ENCODE measurements at regions not wholly inside any gene's neighbourhood (a gene's known extent, or its start where the extent isn't known, plus 50 kb on each side); places are given as distances from the start of the nearest gene placed in this dataset.

DNA sequence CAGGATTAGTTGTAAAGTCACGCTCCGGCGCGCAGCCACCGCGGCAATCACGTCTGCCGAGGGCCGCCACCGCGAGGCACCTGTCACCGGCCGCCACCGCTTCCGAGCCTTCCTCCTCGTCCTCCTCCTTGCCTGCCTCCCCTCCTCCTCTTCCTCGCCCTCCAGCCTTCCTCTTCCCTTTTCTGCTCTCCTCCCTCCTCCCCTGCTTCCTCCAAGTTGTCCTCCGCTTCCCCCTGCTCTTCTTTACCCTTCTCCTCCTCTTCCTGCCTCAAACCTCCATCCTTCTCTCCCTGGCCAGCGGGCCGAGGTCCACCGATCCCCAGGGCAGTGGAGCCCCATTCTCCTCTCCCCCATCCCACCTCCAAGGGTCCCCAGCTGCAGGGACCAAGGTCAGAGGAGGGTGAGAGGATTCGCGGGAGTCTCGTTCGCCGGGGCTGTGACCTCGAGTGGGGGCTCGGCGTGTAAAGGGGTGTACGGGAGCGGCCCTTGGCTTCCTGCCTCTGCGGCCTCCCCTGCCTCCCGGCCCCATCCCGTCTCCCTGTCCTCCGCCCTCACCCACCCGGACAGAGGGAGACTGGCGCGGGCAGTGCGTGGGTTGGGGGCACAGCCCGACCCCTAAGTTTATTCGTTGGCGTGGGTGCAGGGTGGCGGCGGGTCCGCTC is 89.5 kb upstream of the PAX2 start (continued):
- TF ChIP-seq HOXA7 (CRISPR knock-in tag; IDR thresholded peaks at IDR 0.05): no peak
- TF ChIP-seq, protein P1, sequence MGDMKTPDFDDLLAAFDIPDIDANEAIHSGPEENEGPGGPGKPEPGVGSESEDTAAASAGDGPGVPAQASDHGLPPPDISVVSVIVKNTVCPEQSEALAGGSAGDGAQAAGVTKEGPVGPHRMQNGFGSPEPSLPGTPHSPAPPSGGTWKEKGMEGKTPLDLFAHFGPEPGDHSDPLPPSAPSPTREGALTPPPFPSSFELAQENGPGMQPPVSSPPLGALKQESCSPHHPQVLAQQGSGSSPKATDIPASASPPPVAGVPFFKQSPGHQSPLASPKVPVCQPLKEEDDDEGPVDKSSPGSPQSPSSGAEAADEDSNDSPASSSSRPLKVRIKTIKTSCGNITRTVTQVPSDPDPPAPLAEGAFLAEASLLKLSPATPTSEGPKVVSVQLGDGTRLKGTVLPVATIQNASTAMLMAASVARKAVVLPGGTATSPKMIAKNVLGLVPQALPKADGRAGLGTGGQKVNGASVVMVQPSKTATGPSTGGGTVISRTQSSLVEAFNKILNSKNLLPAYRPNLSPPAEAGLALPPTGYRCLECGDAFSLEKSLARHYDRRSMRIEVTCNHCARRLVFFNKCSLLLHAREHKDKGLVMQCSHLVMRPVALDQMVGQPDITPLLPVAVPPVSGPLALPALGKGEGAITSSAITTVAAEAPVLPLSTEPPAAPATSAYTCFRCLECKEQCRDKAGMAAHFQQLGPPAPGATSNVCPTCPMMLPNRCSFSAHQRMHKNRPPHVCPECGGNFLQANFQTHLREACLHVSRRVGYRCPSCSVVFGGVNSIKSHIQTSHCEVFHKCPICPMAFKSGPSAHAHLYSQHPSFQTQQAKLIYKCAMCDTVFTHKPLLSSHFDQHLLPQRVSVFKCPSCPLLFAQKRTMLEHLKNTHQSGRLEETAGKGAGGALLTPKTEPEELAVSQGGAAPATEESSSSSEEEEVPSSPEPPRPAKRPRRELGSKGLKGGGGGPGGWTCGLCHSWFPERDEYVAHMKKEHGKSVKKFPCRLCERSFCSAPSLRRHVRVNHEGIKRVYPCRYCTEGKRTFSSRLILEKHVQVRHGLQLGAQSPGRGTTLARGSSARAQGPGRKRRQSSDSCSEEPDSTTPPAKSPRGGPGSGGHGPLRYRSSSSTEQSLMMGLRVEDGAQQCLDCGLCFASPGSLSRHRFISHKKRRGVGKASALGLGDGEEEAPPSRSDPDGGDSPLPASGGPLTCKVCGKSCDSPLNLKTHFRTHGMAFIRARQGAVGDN (CRISPR knock-in tag; IDR thresholded peaks at IDR 0.05): peak; percentile 22
- no peak for TF ChIP-seq ERF (CRISPR knock-in tag; IDR thresholded peaks at IDR 0.05)
- TF ChIP-seq, protein P2, sequence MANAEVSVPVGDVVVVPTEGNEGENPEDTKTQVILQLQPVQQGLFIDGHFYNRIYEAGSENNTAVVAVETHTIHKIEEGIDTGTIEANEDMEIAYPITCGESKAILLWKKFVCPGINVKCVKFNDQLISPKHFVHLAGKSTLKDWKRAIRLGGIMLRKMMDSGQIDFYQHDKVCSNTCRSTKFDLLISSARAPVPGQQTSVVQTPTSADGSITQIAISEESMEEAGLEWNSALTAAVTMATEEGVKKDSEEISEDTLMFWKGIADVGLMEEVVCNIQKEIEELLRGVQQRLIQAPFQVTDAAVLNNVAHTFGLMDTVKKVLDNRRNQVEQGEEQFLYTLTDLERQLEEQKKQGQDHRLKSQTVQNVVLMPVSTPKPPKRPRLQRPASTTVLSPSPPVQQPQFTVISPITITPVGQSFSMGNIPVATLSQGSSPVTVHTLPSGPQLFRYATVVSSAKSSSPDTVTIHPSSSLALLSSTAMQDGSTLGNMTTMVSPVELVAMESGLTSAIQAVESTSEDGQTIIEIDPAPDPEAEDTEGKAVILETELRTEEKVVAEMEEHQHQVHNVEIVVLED (CRISPR knock-in tag; IDR thresholded peaks at IDR 0.05; ENCODE audit: borderline replicate concordance): no peak
- TF ChIP-seq, protein P3, sequence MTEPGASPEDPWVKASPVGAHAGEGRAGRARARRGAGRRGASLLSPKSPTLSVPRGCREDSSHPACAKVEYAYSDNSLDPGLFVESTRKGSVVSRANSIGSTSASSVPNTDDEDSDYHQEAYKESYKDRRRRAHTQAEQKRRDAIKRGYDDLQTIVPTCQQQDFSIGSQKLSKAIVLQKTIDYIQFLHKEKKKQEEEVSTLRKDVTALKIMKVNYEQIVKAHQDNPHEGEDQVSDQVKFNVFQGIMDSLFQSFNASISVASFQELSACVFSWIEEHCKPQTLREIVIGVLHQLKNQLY (CRISPR knock-in tag; IDR thresholded peaks at IDR 0.05): no peak
- TF ChIP-seq, protein P4, sequence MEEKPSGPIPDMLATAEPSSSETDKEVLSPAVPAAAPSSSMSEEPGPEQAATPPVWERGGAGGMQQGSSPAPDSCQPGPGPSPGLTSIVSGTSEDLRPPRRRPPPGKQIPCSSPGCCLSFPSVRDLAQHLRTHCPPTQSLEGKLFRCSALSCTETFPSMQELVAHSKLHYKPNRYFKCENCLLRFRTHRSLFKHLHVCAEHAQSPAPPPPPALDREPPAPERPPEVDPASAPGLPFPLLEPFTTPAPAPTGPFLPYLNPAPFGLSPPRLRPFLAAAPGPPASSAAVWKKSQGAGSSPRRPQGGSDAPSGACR (CRISPR knock-in tag; IDR thresholded peaks at IDR 0.05): no peak
- TF ChIP-seq EZH2 (conservative IDR thresholded peaks at IDR 0.05; ENCODE audit: low read depth, low read length): peak; percentile 90; the same call in 1 of the 2 replicates
- no peak for TF ChIP-seq STAT5B (CRISPR knock-in tag; IDR thresholded peaks at IDR 0.05)
- TF ChIP-seq, protein P5, sequence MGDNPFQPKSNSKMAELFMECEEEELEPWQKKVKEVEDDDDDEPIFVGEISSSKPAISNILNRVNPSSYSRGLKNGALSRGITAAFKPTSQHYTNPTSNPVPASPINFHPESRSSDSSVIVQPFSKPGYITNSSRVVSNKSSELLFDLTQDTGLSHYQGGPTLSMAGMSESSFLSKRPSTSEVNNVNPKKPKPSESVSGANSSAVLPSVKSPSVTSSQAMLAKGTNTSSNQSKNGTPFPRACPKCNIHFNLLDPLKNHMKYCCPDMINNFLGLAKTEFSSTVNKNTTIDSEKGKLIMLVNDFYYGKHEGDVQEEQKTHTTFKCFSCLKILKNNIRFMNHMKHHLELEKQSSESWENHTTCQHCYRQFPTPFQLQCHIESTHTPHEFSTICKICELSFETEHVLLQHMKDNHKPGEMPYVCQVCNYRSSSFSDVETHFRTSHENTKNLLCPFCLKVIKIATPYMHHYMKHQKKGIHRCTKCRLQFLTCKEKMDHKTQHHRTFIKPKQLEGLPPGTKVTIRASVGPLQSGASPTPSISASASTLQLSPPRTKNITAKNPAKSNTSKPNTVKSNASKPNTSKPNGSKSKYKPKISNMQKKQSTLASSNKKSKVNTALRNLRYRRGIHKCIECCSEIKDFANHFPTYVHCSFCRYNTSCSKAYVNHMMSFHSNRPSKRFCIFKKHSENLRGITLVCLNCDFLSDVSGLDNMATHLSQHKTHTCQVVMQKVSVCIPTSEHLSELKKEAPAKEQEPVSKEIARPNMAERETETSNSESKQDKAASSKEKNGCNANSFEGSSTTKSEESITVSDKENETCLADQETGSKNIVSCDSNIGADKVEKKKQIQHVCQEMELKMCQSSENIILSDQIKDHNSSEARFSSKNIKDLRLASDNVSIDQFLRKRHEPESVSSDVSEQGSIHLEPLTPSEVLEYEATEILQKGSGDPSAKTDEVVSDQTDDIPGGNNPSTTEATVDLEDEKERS (CRISPR knock-in tag; IDR thresholded peaks at IDR 0.05): no peak
- TF ChIP-seq SMAD9 (CRISPR knock-in tag; IDR thresholded peaks at IDR 0.05): no peak
- TF ChIP-seq, protein P6, sequence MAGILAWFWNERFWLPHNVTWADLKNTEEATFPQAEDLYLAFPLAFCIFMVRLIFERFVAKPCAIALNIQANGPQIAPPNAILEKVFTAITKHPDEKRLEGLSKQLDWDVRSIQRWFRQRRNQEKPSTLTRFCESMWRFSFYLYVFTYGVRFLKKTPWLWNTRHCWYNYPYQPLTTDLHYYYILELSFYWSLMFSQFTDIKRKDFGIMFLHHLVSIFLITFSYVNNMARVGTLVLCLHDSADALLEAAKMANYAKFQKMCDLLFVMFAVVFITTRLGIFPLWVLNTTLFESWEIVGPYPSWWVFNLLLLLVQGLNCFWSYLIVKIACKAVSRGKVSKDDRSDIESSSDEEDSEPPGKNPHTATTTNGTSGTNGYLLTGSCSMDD (CRISPR knock-in tag; IDR thresholded peaks at IDR 0.05): no peak
- TF ChIP-seq ZNF607 (CRISPR knock-in tag; IDR thresholded peaks at IDR 0.05; ENCODE audit: borderline replicate concordance): no peak
- TF ChIP-seq, protein P7, sequence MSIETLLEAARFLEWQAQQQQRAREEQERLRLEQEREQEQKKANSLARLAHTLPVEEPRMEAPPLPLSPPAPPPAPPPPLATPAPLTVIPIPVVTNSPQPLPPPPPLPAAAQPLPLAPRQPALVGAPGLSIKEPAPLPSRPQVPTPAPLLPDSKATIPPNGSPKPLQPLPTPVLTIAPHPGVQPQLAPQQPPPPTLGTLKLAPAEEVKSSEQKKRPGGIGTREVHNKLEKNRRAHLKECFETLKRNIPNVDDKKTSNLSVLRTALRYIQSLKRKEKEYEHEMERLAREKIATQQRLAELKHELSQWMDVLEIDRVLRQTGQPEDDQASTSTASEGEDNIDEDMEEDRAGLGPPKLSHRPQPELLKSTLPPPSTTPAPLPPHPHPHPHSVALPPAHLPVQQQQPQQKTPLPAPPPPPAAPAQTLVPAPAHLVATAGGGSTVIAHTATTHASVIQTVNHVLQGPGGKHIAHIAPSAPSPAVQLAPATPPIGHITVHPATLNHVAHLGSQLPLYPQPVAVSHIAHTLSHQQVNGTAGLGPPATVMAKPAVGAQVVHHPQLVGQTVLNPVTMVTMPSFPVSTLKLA (IDR thresholded peaks at IDR 0.05): no peak
- TF ChIP-seq, protein P8, sequence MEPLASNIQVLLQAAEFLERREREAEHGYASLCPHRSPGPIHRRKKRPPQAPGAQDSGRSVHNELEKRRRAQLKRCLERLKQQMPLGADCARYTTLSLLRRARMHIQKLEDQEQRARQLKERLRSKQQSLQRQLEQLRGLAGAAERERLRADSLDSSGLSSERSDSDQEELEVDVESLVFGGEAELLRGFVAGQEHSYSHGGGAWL (CRISPR knock-in tag; IDR thresholded peaks at IDR 0.05): no peak
- TF ChIP-seq ZNF207 (IDR thresholded peaks at IDR 0.05; ENCODE audit: borderline replicate concordance): no peak
- no peak for TF ChIP-seq DNMT3B (CRISPR knock-in tag; conservative IDR thresholded peaks at IDR 0.05)

Data from HepG2 (cell line).